BJ (cell line): ENCODE measurements at regions not wholly inside any gene's neighbourhood (a gene's known extent, or its start where the extent isn't known, plus 50 kb on each side); places are given as distances from the start of the nearest gene placed in this dataset.

ENCODE experiments used
- CTCF ChIA-PET: fragments of 350-600 bp; formaldehyde crosslinking; extraction: SDS; loops from one replicate; lab custom pipeline; 2021; ENCODE audit warnings: antibody characterized with exemption, inconsistent platforms; lab: Yijun Ruan, JAX
- POLR2A ChIA-PET: fragments of 300-600 bp; sonication (Branson Sonifier 250); formaldehyde crosslinking; extraction: SDS; loops from one replicate; lab custom pipeline; 2021; ENCODE audit warnings: antibody characterized with exemption; lab: Charles Lee
- DNase-seq: peaks from one replicate; pipeline ENCODE4 v3.0.0-alpha.2; 2011; ENCODE audit warnings: low read depth
- H3K27me3 ChIP-seq: 2 replicates; pipeline ENCODE4 v1.6.0; 2011; ENCODE audit warnings: low read length; ENCODE audit not compliant: control insufficient read depth, insufficient read depth
- H3K36me3 ChIP-seq: 2 replicates; pipeline ENCODE4 v1.5.1; 2011; ENCODE audit warnings: low read length; ENCODE audit not compliant: control insufficient read depth, insufficient read depth
- H3K4me3 ChIP-seq: 2 replicates; pipeline ENCODE4 v1.5.1; 2011; ENCODE audit warnings: low read depth, mild to moderate bottlenecking, control low read depth, low read length
- CTCF ChIP-seq: IDR thresholded peaks from 2 replicates; pipeline ENCODE4 v1.5.1; 2011; ENCODE audit warnings: low read depth, mild to moderate bottlenecking, control low read depth, inconsistent platforms, low read length, moderate library complexity; ENCODE audit not compliant: insufficient read depth

GRCh38 chr21:41068967-41069642, 98.9 kb upstream of the BACE2 start:
- CTCF ChIA-PET, result interaction anchor here (0.9 to 1.4 kb wide), 7 partner anchors 10 to 925 kb away, joined by 3 to 9 read pairs (median 3); no protein-coding TSS in a partner anchor

GRCh38 chr21:41070284-41070683, 97.7 kb upstream of the BACE2 start:
- CTCF ChIA-PET, result interaction anchor here (0.6 to 1.3 kb wide), 5 partner anchors 9 to 927 kb away, joined by 3 to 6 read pairs (median 3); no protein-coding TSS in a partner anchor
- Histone ChIP-seq H3K27me3 (no peaks in the 10 kb centered on the region), H3K36me3 (no peaks in the 10 kb centered on the region), H3K4me3 (no peak overlapping the region)
- POLR2A ChIA-PET, result no interaction called here
- no peak for TF ChIP-seq CTCF
- no peak for DNase-seq

More at GRCh38 chr21:41068967-41069642, 98.9 kb upstream of the BACE2 start:
- Histone ChIP-seq H3K36me3 (no peaks in the 10 kb centered on the region), H3K4me3 (no peak overlapping the region), H3K27me3 (no peaks in the 10 kb centered on the region)
- POLR2A ChIA-PET, result no interaction called here
- DNase-seq, result no peak
- TF ChIP-seq CTCF, result peak; percentile 86

- ChIA-PET CTCF (interaction anchor here (2.4 kb wide), 1 partner anchor 928 kb away, joined by 7 read pairs; no protein-coding TSS in a partner anchor), POLR2A (no interaction called here)
- Histone ChIP-seq H3K4me3 (no peak overlapping the region), H3K36me3 (no peaks in the 10 kb centered on the region), H3K27me3 (no peaks in the 10 kb centered on the region)
- no peak for DNase-seq
- no peak for TF ChIP-seq CTCF
These were observed 96.4 kb upstream of the BACE2 start for GRCh38 chr21:41071258-41072171.

GRCh38 chr21:41073558-41073957, 94.4 kb upstream of the BACE2 start:
- CTCF ChIA-PET, result interaction anchor here (2.4 kb wide), 1 partner anchor 930 kb away, joined by 7 read pairs; no protein-coding TSS in a partner anchor
- TF ChIP-seq CTCF, result no peak

More at GRCh38 chr21:41073558-41073957, 94.4 kb upstream of the BACE2 start:
- POLR2A ChIA-PET, result no interaction called here
- Histone ChIP-seq H3K36me3 (no peaks in the 10 kb centered on the region), H3K27me3 (no peaks in the 10 kb centered on the region), H3K4me3 (no peak overlapping the region)
- DNase-seq, result no peak
